ENCODE measurements at regions not wholly inside any gene's neighbourhood (a gene's known extent, or its start where the extent isn't known, plus 50 kb on each side); places are given as distances from the start of the nearest gene placed in this dataset.

- TF ChIP-seq CTCF (IDR thresholded peaks at IDR 0.05): no peak
- no peak for TF ChIP-seq POLR2A (IDR thresholded peaks at IDR 0.05)
Observed at GRCh38 chr4:167944721-167945120, 147.6 kb upstream of the ANXA10 start.

All from thyroid gland (tissue), 4 donors.